Esophagus squamous epithelium (tissue), 4 donors: ENCODE measurements at regions not wholly inside any gene's neighbourhood (a gene's known extent, or its start where the extent isn't known, plus 50 kb on each side); places are given as distances from the start of the nearest gene placed in this dataset.

Experiments used
- CTCF ChIP-seq, 6 experiments: fragments of 450-650 bp in 4 of 6; fragments of 200-600 bp in 2 of 6; sonication (generic) in 2 of 6; IDR thresholded peaks; one replicate each; pipeline ENCODE4 v1.5.1; 2016 to 2019; ENCODE audit warnings: antibody characterized with exemption in 6 of 6, mild to moderate bottlenecking in 4 of 6, moderate library complexity in 4 of 6
- POLR2A ChIP-seq, 4 donors: fragments of 450-650 bp; IDR thresholded peaks; one replicate each; pipeline ENCODE4 v1.6.1; 2017; ENCODE audit warnings: antibody characterized with exemption in 4 of 4, mild to moderate bottlenecking in 4 of 4, moderate library complexity in 3 of 4

- no peak for TF ChIP-seq CTCF (IDR thresholded peaks at IDR 0.05)
- no peak for TF ChIP-seq POLR2A (IDR thresholded peaks at IDR 0.05)
Observed at GRCh38 chr5:106566031-106566430, 1104.7 kb downstream of the EFNA5 start.
